Keratinocyte (primary cell): ENCODE measurements at regions not wholly inside any gene's neighbourhood (a gene's known extent, or its start where the extent isn't known, plus 50 kb on each side); places are given as distances from the start of the nearest gene placed in this dataset.

Experiments
- CTCF ChIP-seq, 3 experiments: IDR thresholded peaks in 1 of 3; conservative IDR thresholded peaks in 1 of 3; optimal IDR thresholded peaks in 1 of 3; 2 replicates in 2 of 3; 3 replicates in 1 of 3; pipeline versions ENCODE3 to v1.5.1; 2011; ENCODE audit warnings: low read length in 3 of 3, mild to moderate bottlenecking in 3 of 3, moderate library complexity in 2 of 3, control low read depth in 1 of 3, inconsistent platforms in 1 of 3; ENCODE audit not compliant: insufficient read depth in 2 of 3; ENCODE audit errors: extremely low read depth in 1 of 3
- EZH2 ChIP-seq: IDR thresholded peaks from one replicate; pipeline ENCODE4 v1.6.1; 2012; ENCODE audit warnings: inconsistent platforms, mild to moderate bottlenecking, low read length, moderate library complexity

DNA sequence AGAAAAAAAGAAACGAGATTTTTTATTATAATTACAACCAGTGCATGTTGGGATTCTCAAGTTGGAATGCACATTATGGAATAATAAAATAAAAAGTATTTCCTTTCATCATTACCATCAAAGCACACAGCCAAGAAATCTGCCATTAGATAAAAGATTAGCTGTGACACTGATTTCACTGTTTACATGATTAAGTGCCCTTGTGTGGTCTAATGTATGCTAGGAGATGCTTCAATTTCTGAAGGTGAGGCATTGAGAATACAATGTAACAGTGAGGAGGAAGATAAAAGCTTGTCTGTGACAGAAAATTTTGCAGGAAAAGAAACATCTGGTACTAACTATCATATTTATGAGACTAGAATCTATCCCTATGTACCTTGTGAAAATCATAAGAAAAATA is 409.7 kb upstream of the PRMT6 start:
- no peak for TF ChIP-seq CTCF (optimal IDR thresholded peaks at IDR 0.05 in 1 of 3, IDR thresholded peaks at IDR 0.05 in 1 of 3, conservative IDR thresholded peaks at IDR 0.05 in 1 of 3; ENCODE audit: extremely low read depth in 1 of 3, insufficient read depth in 2 of 3, low read length in 3 of 3)
- no peak for TF ChIP-seq EZH2
